Bronchial epithelial cell (primary cell): ENCODE measurements at regions not wholly inside any gene's neighbourhood (a gene's known extent, or its start where the extent isn't known, plus 50 kb on each side); places are given as distances from the start of the nearest gene placed in this dataset.

ENCODE experiments used
- DNase-seq: peaks from one replicate; pipeline ENCODE4 v3.0.0-alpha.2; 2010; ENCODE audit warnings: low read depth
- FAIRE-seq: peaks from 2 replicates; lab custom pipeline; 2011; peaks lifted over from hg19 to GRCh38; lab: Jason Lieb, UNC
- H3K27me3 ChIP-seq: 2 replicates; pipeline ENCODE4 v1.5.1; 2011; ENCODE audit warnings: low read length; ENCODE audit not compliant: control insufficient read depth, insufficient read depth
- H3K36me3 ChIP-seq: 2 replicates; pipeline ENCODE4 v1.5.1; 2011; ENCODE audit warnings: low read length; ENCODE audit not compliant: control insufficient read depth, insufficient read depth
- H3K4me3 ChIP-seq: 2 replicates; pipeline ENCODE4 v1.5.1; 2011; ENCODE audit warnings: mild to moderate bottlenecking, low read depth, low read length, control low read depth
- CTCF ChIP-seq: IDR thresholded peaks from 2 replicates; pipeline ENCODE4 v1.5.1; 2011; ENCODE audit warnings: mild to moderate bottlenecking, moderate library complexity, low read length, control low read depth, inconsistent platforms; ENCODE audit not compliant: insufficient read depth, severe bottlenecking

GRCh38 chr15:60076582-60077276 is 72.6 kb downstream of the FOXB1 start:
- no peak overlapping the region for H3K4me3 ChIP-seq
- TF ChIP-seq CTCF = no peak
- FAIRE-seq = no peak
- no peaks in the 10 kb centered on the region for H3K36me3 ChIP-seq
- no peaks in the 10 kb centered on the region for H3K27me3 ChIP-seq
- DNase-seq = no peak

GRCh38 chr15:60077581-60078359 is 73.7 kb downstream of the FOXB1 start:
- DNase-seq (no peak), FAIRE-seq (no peak)
- Histone ChIP-seq H3K36me3 (no peaks in the 10 kb centered on the region), H3K27me3 (no peaks in the 10 kb centered on the region), H3K4me3 (no peak overlapping the region)
- TF ChIP-seq CTCF = no peak

DNA sequence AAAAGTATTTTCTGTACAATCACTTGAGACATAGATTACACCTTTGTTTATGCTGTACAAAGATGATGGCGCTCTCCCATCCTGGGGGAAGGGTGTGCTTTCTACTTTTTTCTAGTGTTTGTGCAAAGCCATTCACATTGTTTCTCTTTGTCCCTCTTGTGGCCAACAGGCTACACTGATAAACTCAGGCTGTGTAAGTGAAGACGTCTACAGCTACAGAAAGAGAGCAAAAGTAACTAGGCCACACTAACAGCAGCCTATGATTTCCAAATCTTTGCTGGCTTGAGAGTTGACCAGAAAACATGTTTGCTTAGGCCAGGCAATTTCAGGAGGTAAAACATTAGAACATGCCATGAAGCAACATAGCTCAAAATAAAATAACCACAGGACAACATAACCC is 75.1 kb downstream of the FOXB1 start:
- FAIRE-seq = no peak
- DNase-seq = no peak
- peak; percentile 24 for TF ChIP-seq CTCF
- H3K36me3 ChIP-seq = no peaks in the 10 kb centered on the region
- no peak overlapping the region for H3K4me3 ChIP-seq
- no peaks in the 10 kb centered on the region for H3K27me3 ChIP-seq

DNA sequence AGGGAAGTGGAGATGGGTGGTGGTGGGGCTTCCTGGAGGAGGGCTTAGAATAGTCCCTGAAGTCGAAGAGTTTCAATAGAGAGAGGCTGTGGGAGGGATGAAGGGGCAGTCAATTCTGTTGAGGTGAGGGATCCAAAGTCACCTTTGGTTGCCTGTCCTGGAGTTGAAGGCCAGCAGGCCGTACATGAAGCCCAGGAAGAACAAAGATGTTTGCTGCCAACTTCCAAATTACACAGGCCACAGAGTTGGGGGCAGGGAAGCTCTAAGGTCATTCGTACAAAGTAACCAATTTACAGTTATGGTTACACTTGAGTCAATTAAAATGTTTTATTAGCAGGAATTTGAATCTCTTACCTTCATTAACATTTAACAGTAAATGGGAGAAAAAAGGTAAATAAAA is 77.9 kb downstream of the FOXB1 start:
- Histone ChIP-seq H3K4me3 (no peak overlapping the region), H3K27me3 (no peaks in the 10 kb centered on the region), H3K36me3 (no peaks in the 10 kb centered on the region)
- DNase-seq (no peak), FAIRE-seq (no peak)
- TF ChIP-seq CTCF = no peak

DNA sequence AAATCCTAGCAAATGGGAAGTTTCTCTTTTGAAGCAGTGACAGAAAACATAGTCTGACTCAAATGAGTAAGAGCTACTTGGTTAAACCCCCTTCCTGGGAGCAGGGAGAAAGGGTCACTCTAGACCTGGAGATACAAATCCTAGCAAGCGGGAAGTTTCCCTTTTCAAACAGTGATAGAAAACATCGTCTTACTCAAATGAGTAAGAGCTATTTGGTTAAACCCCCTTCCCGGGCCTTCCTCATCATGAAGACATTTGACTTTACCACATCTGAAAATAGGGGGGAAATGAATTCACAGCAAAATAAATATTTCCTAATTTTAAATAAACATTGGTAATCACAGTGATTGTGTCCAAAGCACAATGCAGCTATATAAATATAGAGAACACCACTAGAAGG is 79.2 kb downstream of the FOXB1 start:
- FAIRE-seq = peak; percentile 13

More for the DNA sequence above, 79.2 kb downstream of the FOXB1 start:
- TF ChIP-seq CTCF = no peak
- H3K27me3 ChIP-seq = no peaks in the 10 kb centered on the region
- no peaks in the 10 kb centered on the region for H3K36me3 ChIP-seq
- DNase-seq = peak; percentile 35
- no peak overlapping the region for H3K4me3 ChIP-seq
